Ishikawa (cell line): ENCODE measurements at regions not wholly inside any gene's neighbourhood (a gene's known extent, or its start where the extent isn't known, plus 50 kb on each side); places are given as distances from the start of the nearest gene placed in this dataset.

Experiments used
- CEBPB ChIP-seq: IDR thresholded peaks from 2 replicates; pipeline ENCODE4 v1.6.1; 2012
- EGR1 ChIP-seq: IDR thresholded peaks from 2 replicates; pipeline ENCODE4 v1.6.1; 2012
- EP300 ChIP-seq: IDR thresholded peaks from 2 replicates; pipeline ENCODE4 v1.6.1; 2012; ENCODE audit warnings: borderline replicate concordance
- FOXM1 ChIP-seq: IDR thresholded peaks from 2 replicates; pipeline ENCODE4 v1.6.1; 2012; ENCODE audit warnings: low read depth, borderline replicate concordance
- MAX ChIP-seq: IDR thresholded peaks from 2 replicates; pipeline ENCODE4 v1.6.1; 2012
- NFIC ChIP-seq: IDR thresholded peaks from 2 replicates; pipeline ENCODE4 v1.6.1; 2012
- RAD21 ChIP-seq: IDR thresholded peaks from 2 replicates; pipeline ENCODE4 v1.6.1; 2012; ENCODE audit warnings: low read depth
- REST ChIP-seq: IDR thresholded peaks from 2 replicates; pipeline ENCODE4 v1.6.1; 2012; ENCODE audit warnings: low read depth, mild to moderate bottlenecking
- TAF1 ChIP-seq: IDR thresholded peaks from 2 replicates; pipeline ENCODE4 v1.6.1; 2012; ENCODE audit warnings: low read depth, mild to moderate bottlenecking
- TEAD4 ChIP-seq: IDR thresholded peaks from 2 replicates; pipeline ENCODE4 v1.6.1; 2012
- USF1 ChIP-seq: IDR thresholded peaks from 2 replicates; pipeline ENCODE4 v1.6.1; 2012
- YY1 ChIP-seq: IDR thresholded peaks from 2 replicates; pipeline ENCODE4 v1.6.1; 2012; ENCODE audit warnings: low read depth
- ZBTB7A ChIP-seq: IDR thresholded peaks from 2 replicates; pipeline ENCODE4 v1.6.1; 2012; ENCODE audit warnings: low read depth

- TF ChIP-seq YY1 (no peak), TAF1 (no peak), EGR1 (no peak), REST (no peak), MAX (no peak), RAD21 (no peak), FOXM1 (no peak), USF1 (no peak), EP300 (no peak), TEAD4 (no peak), CEBPB (no peak), ZBTB7A (no peak), NFIC (no peak)
Observed at GRCh38 chr6:100289285-100289684, 175.4 kb downstream of the SIM1 start.
